IPS-NIHi7 (cell line): ENCODE measurements at regions not wholly inside any gene's neighbourhood (a gene's known extent, or its start where the extent isn't known, plus 50 kb on each side); places are given as distances from the start of the nearest gene placed in this dataset.

Experiments
- DNase-seq: peaks from one replicate; pipeline ENCODE4 v3.0.0; 2012; ENCODE audit warnings: mixed read lengths; ENCODE audit errors: extremely low spot score

- no peak for DNase-seq
Measured at GRCh38 chr5:22998774-22999173, 145.6 kb upstream of the CDH12 start.

GRCh38 chr5:22998362-22998761, 145.2 kb upstream of the CDH12 start:
- DNase-seq = no peak

- no peak for DNase-seq
Measured at GRCh38 chr5:22988937-22989336, 135.8 kb upstream of the CDH12 start.

- DNase-seq = no peak
Measured at GRCh38 chr5:22986281-22986680, 133.1 kb upstream of the CDH12 start.

GRCh38 chr5:22985446-22985845, 132.3 kb upstream of the CDH12 start:
- no peak for DNase-seq

GRCh38 chr5:22970956-22971618, 117.9 kb upstream of the CDH12 start:
- no peak for DNase-seq

- DNase-seq = no peak
Measured at GRCh38 chr5:22970491-22970890, 117.3 kb upstream of the CDH12 start.

GRCh38 chr5:22968386-22968785, 115.2 kb upstream of the CDH12 start:
- DNase-seq = no peak

- DNase-seq = no peak
Measured at GRCh38 chr5:22965960-22966359, 112.8 kb upstream of the CDH12 start.

GRCh38 chr5:22964632-22965031, 111.5 kb upstream of the CDH12 start:
- DNase-seq = no peak

GRCh38 chr5:22958462-22959262, 105.5 kb upstream of the CDH12 start:
- DNase-seq = no peak

- DNase-seq = no peak
Measured at GRCh38 chr5:22947921-22948320, 94.8 kb upstream of the CDH12 start.

- no peak for DNase-seq
Measured at GRCh38 chr5:22938362-22938761, 85.2 kb upstream of the CDH12 start.

GRCh38 chr5:22928821-22929482, 75.8 kb upstream of the CDH12 start:
- no peak for DNase-seq

GRCh38 chr5:22926574-22926973, 73.4 kb upstream of the CDH12 start:
- DNase-seq = no peak

GRCh38 chr5:22918511-22918910, 65.4 kb upstream of the CDH12 start:
- no peak for DNase-seq

GRCh38 chr5:22916393-22916792, 63.2 kb upstream of the CDH12 start:
- DNase-seq = no peak

GRCh38 chr5:22911019-22911418, 57.9 kb upstream of the CDH12 start:
- no peak for DNase-seq

GRCh38 chr5:22910523-22910922, 57.4 kb upstream of the CDH12 start:
- no peak for DNase-seq

- no peak for DNase-seq
Measured at GRCh38 chr5:22908586-22908985, 55.4 kb upstream of the CDH12 start.

GRCh38 chr5:22908129-22908528, 55.0 kb upstream of the CDH12 start:
- DNase-seq = no peak
